ENCODE measurements at regions not wholly inside any gene's neighbourhood (a gene's known extent, or its start where the extent isn't known, plus 50 kb on each side); places are given as distances from the start of the nearest gene placed in this dataset.

GRCh38 chr2:129438501-129439057 is 540.9 kb upstream of the RAB6C start:
- DNase-seq: no peak

- no peak for DNase-seq
These were observed 539.8 kb upstream of the RAB6C start for GRCh38 chr2:129439406-129440302.

GRCh38 chr2:129441610-129442009 is 537.9 kb upstream of the RAB6C start:
- DNase-seq: no peak

- no peak for DNase-seq
These were observed 536.1 kb upstream of the RAB6C start for GRCh38 chr2:129443235-129443864.

- no peak for DNase-seq
These were observed 535.4 kb upstream of the RAB6C start for GRCh38 chr2:129443865-129444739.

- no peak for DNase-seq
These were observed 534.7 kb upstream of the RAB6C start for GRCh38 chr2:129444751-129445150.

- no peak for DNase-seq
These were observed 522.8 kb upstream of the RAB6C start for GRCh38 chr2:129456691-129457090.

- no peak for DNase-seq
These were observed 522.1 kb upstream of the RAB6C start for GRCh38 chr2:129457277-129457818.

- no peak for DNase-seq
These were observed 521.5 kb upstream of the RAB6C start for GRCh38 chr2:129458006-129458405.

- no peak for DNase-seq
These were observed 521.0 kb upstream of the RAB6C start for GRCh38 chr2:129458436-129458835.

GRCh38 chr2:129459200-129459876 is 520.1 kb upstream of the RAB6C start:
- DNase-seq: no peak

GRCh38 chr2:129459881-129460280 is 519.6 kb upstream of the RAB6C start:
- no peak for DNase-seq

GRCh38 chr2:129460299-129461198 is 518.9 kb upstream of the RAB6C start:
- no peak for DNase-seq

- DNase-seq: no peak
These were observed 517.1 kb upstream of the RAB6C start for GRCh38 chr2:129462349-129462748.

- DNase-seq: no peak
These were observed 516.5 kb upstream of the RAB6C start for GRCh38 chr2:129462967-129463366.

- DNase-seq: no peak
These were observed 515.4 kb upstream of the RAB6C start for GRCh38 chr2:129464036-129464435.

GRCh38 chr2:129464631-129465030 is 514.8 kb upstream of the RAB6C start:
- no peak for DNase-seq

- no peak for DNase-seq
These were observed 514.4 kb upstream of the RAB6C start for GRCh38 chr2:129465045-129465444.

- DNase-seq: no peak
These were observed 513.1 kb upstream of the RAB6C start for GRCh38 chr2:129466389-129466788.

- DNase-seq: no peak
These were observed 512.3 kb upstream of the RAB6C start for GRCh38 chr2:129467012-129467779.

Measured in NCI-H2107 (cell line).